Tibial artery (tissue), 4 donors: ENCODE measurements at regions not wholly inside any gene's neighbourhood (a gene's known extent, or its start where the extent isn't known, plus 50 kb on each side); places are given as distances from the start of the nearest gene placed in this dataset.

Experiments
- DNase-seq, 2 donors: peaks; one replicate each; pipeline ENCODE4 v3.0.0-alpha.2; 2019
- H3K27ac ChIP-seq, 2 donors: fragments of 200-600 bp; sonication (generic) in 1 of 2; 1 replicate in 1 of 2; 2 replicates in 1 of 2; pipeline ENCODE4 v1.5.1; 2018 to 2019; ENCODE audit warnings: mild to moderate bottlenecking in 1 of 2
- H3K27me3 ChIP-seq, 2 donors: fragments of 200-600 bp; sonication (generic) in 1 of 2; one replicate each; pipeline versions ENCODE4 v1.5.1 to v1.6.0; 2016 to 2019
- H3K36me3 ChIP-seq, 3 donors: fragments of 200-600 bp; sonication (generic) in 2 of 3; one replicate each; pipeline ENCODE4 v1.5.1; 2016 to 2019; ENCODE audit warnings: mild to moderate bottlenecking in 2 of 3
- H3K4me1 ChIP-seq, 4 donors: fragments of 200-600 bp; sonication (generic) in 2 of 4; 1 replicate in 3 of 4; 2 replicates in 1 of 4; pipeline ENCODE4 v1.5.1; 2016 to 2019
- H3K4me3 ChIP-seq, 2 donors: fragments of 200-600 bp; sonication (generic) in 1 of 2; 1 replicate in 1 of 2; 2 replicates in 1 of 2; pipeline ENCODE4 v1.5.1; 2018 to 2019; ENCODE audit warnings: mild to moderate bottlenecking in 2 of 2
- H3K9me3 ChIP-seq, 3 donors: fragments of 200-600 bp; sonication (generic) in 1 of 3; one replicate each; pipeline ENCODE4 v1.5.1; 2016 to 2019
- CTCF ChIP-seq, 2 experiments: fragments of 200-600 bp in 1 of 2; fragments of 450-650 bp in 1 of 2; IDR thresholded peaks; one replicate each; pipeline ENCODE4 v1.5.1; 2017 to 2019; ENCODE audit warnings: antibody characterized with exemption in 2 of 2, mild to moderate bottlenecking in 1 of 2, moderate library complexity in 1 of 2
- intact Hi-C: fragments of 100-400 bp; cut with DNase I; formaldehyde crosslinking; loops from one replicate; pipeline ENCODE4 v1.15.0; 2023; ENCODE audit warnings: low total_unique reads

- intact Hi-C loops, result no loop called here
- Histone ChIP-seq H3K27me3 (peaks cover 0 to 3% of the 10 kb centered on the region in 2 donors), H3K9me3 (no peaks in the 10 kb centered on the region), H3K36me3 (no peaks in the 10 kb centered on the region), H3K4me1 (peaks cover 0 to 25% (median 0%) of the 10 kb centered on the region in 4 donors), H3K4me3 (no peak overlapping the region), H3K27ac (no peak overlapping the region)
- peak in 1 of 2 donors; percentile 58 for DNase-seq
- TF ChIP-seq CTCF (IDR thresholded peaks at IDR 0.05), result no peak
Measured at GRCh38 chr2:239828192-239828972, 196.8 kb downstream of the NDUFA10 start.

GRCh38 chr2:239827523-239827890 lies 197.6 kb downstream of the NDUFA10 start:
- DNase-seq, result peak in 1 of 2 donors; percentile 44
- no peaks in the 10 kb centered on the region for H3K36me3 ChIP-seq
- intact Hi-C loops, result no loop called here
- no peak overlapping the region for H3K27ac ChIP-seq
- H3K9me3 ChIP-seq, result no peaks in the 10 kb centered on the region
- TF ChIP-seq CTCF (IDR thresholded peaks at IDR 0.05), result no peak
- H3K27me3 ChIP-seq, result peaks cover 0 to 3% of the 10 kb centered on the region in 2 donors
- H3K4me3 ChIP-seq, result no peak overlapping the region
- H3K4me1 ChIP-seq, result peaks cover 0 to 25% (median 0%) of the 10 kb centered on the region in 4 donors

GRCh38 chr2:239826786-239827522 lies 198.2 kb downstream of the NDUFA10 start:
- peak in 1 of 2 donors; percentile 49 for DNase-seq
- no peaks in the 10 kb centered on the region for H3K9me3 ChIP-seq
- H3K36me3 ChIP-seq, result no peaks in the 10 kb centered on the region
- no peak overlapping the region for H3K27ac ChIP-seq
- H3K4me1 ChIP-seq, result peaks cover 0 to 25% (median 0%) of the 10 kb centered on the region in 4 donors
- no peak for TF ChIP-seq CTCF (IDR thresholded peaks at IDR 0.05)
- intact Hi-C loops, result no loop called here
- no peak overlapping the region for H3K4me3 ChIP-seq
- H3K27me3 ChIP-seq, result peaks cover 0 to 3% of the 10 kb centered on the region in 2 donors

- intact Hi-C loops, result no loop called here
- DNase-seq, result peak in 1 of 2 donors; percentile 42
Measured at GRCh38 chr2:239826376-239826775, 198.8 kb downstream of the NDUFA10 start.

GRCh38 chr2:239825705-239825979 lies 199.5 kb downstream of the NDUFA10 start:
- Histone ChIP-seq H3K4me1 (peaks cover 0 to 22% (median 0%) of the 10 kb centered on the region in 4 donors), H3K36me3 (no peaks in the 10 kb centered on the region), H3K27ac (no peak overlapping the region), H3K4me3 (no peak overlapping the region), H3K27me3 (peaks cover 0 to 3% of the 10 kb centered on the region in 2 donors), H3K9me3 (no peaks in the 10 kb centered on the region)
- intact Hi-C loops, result no loop called here
- TF ChIP-seq CTCF (IDR thresholded peaks at IDR 0.05), result no peak
- DNase-seq, result peak in 1 of 2 donors; percentile 32

More at GRCh38 chr2:239826376-239826775, 198.8 kb downstream of the NDUFA10 start:
- Histone ChIP-seq H3K4me1 (peaks cover 0 to 25% (median 0%) of the 10 kb centered on the region in 4 donors), H3K9me3 (no peaks in the 10 kb centered on the region), H3K27ac (no peak overlapping the region), H3K27me3 (peaks cover 0 to 3% of the 10 kb centered on the region in 2 donors), H3K4me3 (no peak overlapping the region), H3K36me3 (no peaks in the 10 kb centered on the region)
- no peak for TF ChIP-seq CTCF (IDR thresholded peaks at IDR 0.05)
